Fibroblast of pulmonary artery (primary cell): ENCODE measurements at regions not wholly inside any gene's neighbourhood (a gene's known extent, or its start where the extent isn't known, plus 50 kb on each side); places are given as distances from the start of the nearest gene placed in this dataset.

ENCODE experiments used
- DNase-seq: peaks from one replicate; pipeline ENCODE4 v3.0.0-alpha.2; 2010; ENCODE audit warnings: low read depth
- H3K4me3 ChIP-seq: replicated peaks from 2 replicates; pipeline ENCODE4 v1.5.1; 2011; ENCODE audit warnings: low read depth, mild to moderate bottlenecking, control low read depth, low read length, moderate library complexity
- TF ChIP-seq, protein P1 (sequence below): IDR thresholded peaks from 2 replicates; pipeline ENCODE4 v1.5.1; 2011; ENCODE audit warnings: mild to moderate bottlenecking, control low read depth, low read length, inconsistent platforms; ENCODE audit errors: missing control alignments

- TF ChIP-seq, protein P1, sequence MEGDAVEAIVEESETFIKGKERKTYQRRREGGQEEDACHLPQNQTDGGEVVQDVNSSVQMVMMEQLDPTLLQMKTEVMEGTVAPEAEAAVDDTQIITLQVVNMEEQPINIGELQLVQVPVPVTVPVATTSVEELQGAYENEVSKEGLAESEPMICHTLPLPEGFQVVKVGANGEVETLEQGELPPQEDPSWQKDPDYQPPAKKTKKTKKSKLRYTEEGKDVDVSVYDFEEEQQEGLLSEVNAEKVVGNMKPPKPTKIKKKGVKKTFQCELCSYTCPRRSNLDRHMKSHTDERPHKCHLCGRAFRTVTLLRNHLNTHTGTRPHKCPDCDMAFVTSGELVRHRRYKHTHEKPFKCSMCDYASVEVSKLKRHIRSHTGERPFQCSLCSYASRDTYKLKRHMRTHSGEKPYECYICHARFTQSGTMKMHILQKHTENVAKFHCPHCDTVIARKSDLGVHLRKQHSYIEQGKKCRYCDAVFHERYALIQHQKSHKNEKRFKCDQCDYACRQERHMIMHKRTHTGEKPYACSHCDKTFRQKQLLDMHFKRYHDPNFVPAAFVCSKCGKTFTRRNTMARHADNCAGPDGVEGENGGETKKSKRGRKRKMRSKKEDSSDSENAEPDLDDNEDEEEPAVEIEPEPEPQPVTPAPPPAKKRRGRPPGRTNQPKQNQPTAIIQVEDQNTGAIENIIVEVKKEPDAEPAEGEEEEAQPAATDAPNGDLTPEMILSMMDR = no peak
- DNase-seq = no peak
- no peak overlapping the region for H3K4me3 ChIP-seq
Observed at GRCh38 chr13:28590461-28590860, 68.5 kb upstream of the POMP start.

DNA sequence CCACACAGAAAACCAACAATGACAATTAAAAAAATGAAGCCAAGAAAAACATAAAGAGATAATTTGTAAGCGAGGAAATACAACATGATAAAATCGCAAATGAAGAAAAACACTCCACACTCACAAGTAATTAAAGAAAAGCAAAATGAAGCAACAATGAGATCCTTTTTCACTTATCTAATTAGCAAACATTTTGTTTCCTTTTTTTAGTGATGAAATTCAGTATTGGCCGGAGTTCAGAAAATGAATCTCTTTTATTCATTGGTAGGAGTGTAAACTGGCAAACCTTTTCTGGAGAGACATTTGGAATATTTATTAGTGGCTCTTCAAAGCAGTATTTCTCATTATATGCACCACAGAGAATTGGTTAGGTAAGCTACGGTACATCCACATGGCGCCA lies 70.6 kb upstream of the POMP start:
- DNase-seq = no peak
- TF ChIP-seq, protein P1 = no peak
- H3K4me3 ChIP-seq = no peak overlapping the region

DNA sequence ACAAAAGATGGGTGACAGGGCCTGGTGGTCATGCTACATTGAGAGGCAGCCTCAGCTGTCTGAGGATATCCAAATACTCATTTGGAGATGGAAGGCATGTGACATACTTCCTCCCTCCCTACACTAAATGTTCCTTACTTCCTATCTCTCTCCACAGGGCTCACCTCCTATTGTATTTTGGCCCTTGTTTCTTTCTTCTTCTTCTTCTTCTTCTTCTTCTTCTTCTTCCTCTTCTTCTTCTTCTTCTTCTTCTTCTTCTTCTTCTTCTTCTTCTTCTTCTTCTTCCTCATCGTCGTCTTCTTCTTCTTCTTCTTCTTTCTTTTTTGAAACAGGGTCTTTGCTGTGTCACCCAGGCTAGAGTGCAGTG lies 71.8 kb upstream of the POMP start:
- no peak for DNase-seq
- TF ChIP-seq, protein P1 = no peak
- H3K4me3 ChIP-seq = no peak overlapping the region

DNA sequence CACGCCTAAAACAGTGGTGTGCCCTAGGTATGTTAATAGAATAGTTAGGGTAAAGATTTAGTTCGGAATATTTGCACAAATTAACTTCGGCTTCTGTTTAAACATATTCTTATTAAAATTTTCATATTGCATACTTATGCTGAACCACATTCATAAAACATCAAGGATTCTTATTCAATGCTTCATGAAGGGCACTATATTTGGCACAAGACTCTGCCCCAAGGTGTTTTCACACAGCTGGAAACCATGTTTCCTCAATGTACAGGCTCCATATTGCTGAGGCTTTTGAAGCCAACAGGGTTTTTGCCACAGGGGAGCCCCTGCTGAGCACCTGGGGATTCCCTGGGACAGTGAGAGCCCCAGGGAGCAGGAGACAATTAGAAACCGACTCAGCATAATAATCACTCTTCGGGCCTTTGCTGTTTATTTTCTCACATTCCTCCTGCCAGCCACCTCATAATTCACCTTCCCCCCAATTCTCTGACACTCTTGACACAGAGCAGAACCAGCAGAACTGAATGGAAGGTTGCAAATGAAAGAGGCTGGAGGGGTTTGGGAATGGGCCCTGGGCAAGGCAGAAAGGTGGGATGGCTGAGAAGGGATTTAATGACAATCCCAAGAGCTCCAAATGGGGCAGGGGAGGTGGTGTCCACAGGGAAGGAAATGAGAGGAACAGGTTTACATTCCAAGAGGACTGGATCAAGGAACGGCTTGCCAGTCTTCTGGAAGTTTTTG lies 72.3 kb upstream of the POMP start:
- TF ChIP-seq, protein P1 = no peak
- H3K4me3 ChIP-seq = no peak overlapping the region
- DNase-seq = no peak

GRCh38 chr13:28585561-28585960 lies 73.4 kb upstream of the POMP start:
- DNase-seq = no peak
- TF ChIP-seq, protein P1 = no peak
- no peak overlapping the region for H3K4me3 ChIP-seq

GRCh38 chr13:28584873-28585381 lies 74.0 kb upstream of the POMP start:
- peak; percentile 39 for DNase-seq
- TF ChIP-seq, protein P1 = no peak
- H3K4me3 ChIP-seq = no peak overlapping the region

GRCh38 chr13:28583651-28584091 lies 75.3 kb upstream of the POMP start:
- TF ChIP-seq, protein P1 = no peak
- H3K4me3 ChIP-seq = no peak overlapping the region
- DNase-seq = no peak
